Tibial artery (tissue), 4 donors: ENCODE measurements at regions not wholly inside any gene's neighbourhood (a gene's known extent, or its start where the extent isn't known, plus 50 kb on each side); places are given as distances from the start of the nearest gene placed in this dataset.

Source experiments
- DNase-seq, 2 donors: peaks; one replicate each; pipeline ENCODE4 v3.0.0-alpha.2; 2019
- H3K27ac ChIP-seq, 2 donors: fragments of 200-600 bp; sonication (generic) in 1 of 2; 1 replicate in 1 of 2; 2 replicates in 1 of 2; pipeline ENCODE4 v1.5.1; 2018 to 2019; ENCODE audit warnings: mild to moderate bottlenecking in 1 of 2
- H3K27me3 ChIP-seq, 2 donors: fragments of 200-600 bp; sonication (generic) in 1 of 2; one replicate each; pipeline versions ENCODE4 v1.5.1 to v1.6.0; 2016 to 2019
- H3K36me3 ChIP-seq, 3 donors: fragments of 200-600 bp; sonication (generic) in 2 of 3; one replicate each; pipeline ENCODE4 v1.5.1; 2016 to 2019; ENCODE audit warnings: mild to moderate bottlenecking in 2 of 3
- H3K4me1 ChIP-seq, 4 donors: fragments of 200-600 bp; sonication (generic) in 2 of 4; 1 replicate in 3 of 4; 2 replicates in 1 of 4; pipeline ENCODE4 v1.5.1; 2016 to 2019
- H3K4me3 ChIP-seq, 2 donors: fragments of 200-600 bp; sonication (generic) in 1 of 2; 1 replicate in 1 of 2; 2 replicates in 1 of 2; pipeline ENCODE4 v1.5.1; 2018 to 2019; ENCODE audit warnings: mild to moderate bottlenecking in 2 of 2
- H3K9me3 ChIP-seq, 3 donors: fragments of 200-600 bp; sonication (generic) in 1 of 3; one replicate each; pipeline ENCODE4 v1.5.1; 2016 to 2019
- intact Hi-C: fragments of 100-400 bp; cut with DNase I; formaldehyde crosslinking; loops from one replicate; pipeline ENCODE4 v1.15.0; 2023; ENCODE audit warnings: low total_unique reads
- TF ChIP-seq, protein P1 (sequence below), 2 experiments: fragments of 200-600 bp in 1 of 2; fragments of 450-650 bp in 1 of 2; IDR thresholded peaks; one replicate each; pipeline ENCODE4 v1.5.1; 2017 to 2019; ENCODE audit warnings: antibody characterized with exemption in 2 of 2, mild to moderate bottlenecking in 1 of 2, moderate library complexity in 1 of 2

GRCh38 chr15:93414576-93415231 is 325.7 kb upstream of the RGMA start:
- Histone ChIP-seq H3K36me3 (no peaks in the 10 kb centered on the region), H3K27me3 (peaks cover 0 to 4% of the 10 kb centered on the region in 2 donors), H3K4me3 (no peak overlapping the region), H3K27ac (no peak overlapping the region), H3K9me3 (no peaks in the 10 kb centered on the region), H3K4me1 (no peaks in the 10 kb centered on the region)
- intact Hi-C loops, result no loop called here
- DNase-seq, result no peak
- TF ChIP-seq, protein P1, sequence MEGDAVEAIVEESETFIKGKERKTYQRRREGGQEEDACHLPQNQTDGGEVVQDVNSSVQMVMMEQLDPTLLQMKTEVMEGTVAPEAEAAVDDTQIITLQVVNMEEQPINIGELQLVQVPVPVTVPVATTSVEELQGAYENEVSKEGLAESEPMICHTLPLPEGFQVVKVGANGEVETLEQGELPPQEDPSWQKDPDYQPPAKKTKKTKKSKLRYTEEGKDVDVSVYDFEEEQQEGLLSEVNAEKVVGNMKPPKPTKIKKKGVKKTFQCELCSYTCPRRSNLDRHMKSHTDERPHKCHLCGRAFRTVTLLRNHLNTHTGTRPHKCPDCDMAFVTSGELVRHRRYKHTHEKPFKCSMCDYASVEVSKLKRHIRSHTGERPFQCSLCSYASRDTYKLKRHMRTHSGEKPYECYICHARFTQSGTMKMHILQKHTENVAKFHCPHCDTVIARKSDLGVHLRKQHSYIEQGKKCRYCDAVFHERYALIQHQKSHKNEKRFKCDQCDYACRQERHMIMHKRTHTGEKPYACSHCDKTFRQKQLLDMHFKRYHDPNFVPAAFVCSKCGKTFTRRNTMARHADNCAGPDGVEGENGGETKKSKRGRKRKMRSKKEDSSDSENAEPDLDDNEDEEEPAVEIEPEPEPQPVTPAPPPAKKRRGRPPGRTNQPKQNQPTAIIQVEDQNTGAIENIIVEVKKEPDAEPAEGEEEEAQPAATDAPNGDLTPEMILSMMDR (IDR thresholded peaks at IDR 0.05), result no peak

DNA sequence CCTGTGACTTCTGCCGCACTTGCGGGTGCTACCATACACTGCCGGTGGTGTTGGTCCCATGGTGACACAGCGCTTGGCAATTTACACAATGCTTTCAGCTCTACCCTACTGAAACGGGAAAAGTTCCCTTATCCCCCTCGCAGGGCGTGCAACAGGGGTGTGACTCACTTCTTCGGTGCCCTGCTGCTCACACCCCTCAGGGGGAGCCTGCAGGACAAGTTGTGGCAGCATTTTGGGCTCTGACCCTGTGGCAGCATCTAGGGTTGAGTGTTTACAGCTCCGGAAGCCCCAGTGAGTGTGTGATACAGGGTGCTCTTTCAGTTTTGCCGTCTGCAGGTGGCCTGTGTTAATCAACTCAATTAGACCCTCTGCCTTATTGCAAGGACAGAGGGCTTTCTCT is 324.7 kb upstream of the RGMA start:
- Histone ChIP-seq H3K36me3 (no peaks in the 10 kb centered on the region), H3K27ac (no peak overlapping the region), H3K9me3 (no peaks in the 10 kb centered on the region), H3K4me3 (no peak overlapping the region), H3K27me3 (peaks cover 0 to 4% of the 10 kb centered on the region in 2 donors), H3K4me1 (no peaks in the 10 kb centered on the region)
- DNase-seq, result no peak
- TF ChIP-seq, protein P1 (IDR thresholded peaks at IDR 0.05), result no peak
- intact Hi-C loops, result no loop called here

DNA sequence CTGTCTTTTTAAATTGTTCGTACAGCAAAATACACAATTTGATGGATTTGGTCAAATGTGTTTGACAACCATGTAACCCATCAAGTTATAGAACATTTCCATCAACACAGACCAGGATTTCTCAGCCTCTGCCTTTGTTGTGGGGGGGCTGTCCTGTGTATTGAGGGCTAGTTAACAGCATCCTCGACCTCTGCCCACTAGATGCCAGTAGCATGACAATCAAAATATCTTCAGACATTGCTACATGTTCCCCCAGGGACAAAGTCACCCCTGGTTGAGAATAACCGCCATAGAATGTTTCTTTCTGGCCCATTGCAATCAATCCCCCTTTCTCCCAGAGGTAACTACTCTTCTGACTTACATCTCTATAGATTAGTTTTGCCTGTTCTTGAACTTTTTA is 310.1 kb upstream of the RGMA start:
- H3K4me3 ChIP-seq, result no peak overlapping the region
- no peaks in the 10 kb centered on the region for H3K4me1 ChIP-seq
- H3K9me3 ChIP-seq, result no peaks in the 10 kb centered on the region
- no peak overlapping the region for H3K27ac ChIP-seq
- DNase-seq, result no peak
- intact Hi-C loops, result no loop called here
- H3K36me3 ChIP-seq, result no peaks in the 10 kb centered on the region
- H3K27me3 ChIP-seq, result no peaks in the 10 kb centered on the region
- TF ChIP-seq, protein P1 (IDR thresholded peaks at IDR 0.05), result no peak

GRCh38 chr15:93389211-93389610 is 300.2 kb upstream of the RGMA start:
- Histone ChIP-seq H3K27me3 (no peaks in the 10 kb centered on the region), H3K36me3 (no peaks in the 10 kb centered on the region), H3K4me1 (no peaks in the 10 kb centered on the region), H3K9me3 (no peaks in the 10 kb centered on the region), H3K27ac (no peak overlapping the region), H3K4me3 (no peak overlapping the region)
- intact Hi-C loops, result no loop called here
- DNase-seq, result no peak
- TF ChIP-seq, protein P1 (IDR thresholded peaks at IDR 0.05), result no peak

DNA sequence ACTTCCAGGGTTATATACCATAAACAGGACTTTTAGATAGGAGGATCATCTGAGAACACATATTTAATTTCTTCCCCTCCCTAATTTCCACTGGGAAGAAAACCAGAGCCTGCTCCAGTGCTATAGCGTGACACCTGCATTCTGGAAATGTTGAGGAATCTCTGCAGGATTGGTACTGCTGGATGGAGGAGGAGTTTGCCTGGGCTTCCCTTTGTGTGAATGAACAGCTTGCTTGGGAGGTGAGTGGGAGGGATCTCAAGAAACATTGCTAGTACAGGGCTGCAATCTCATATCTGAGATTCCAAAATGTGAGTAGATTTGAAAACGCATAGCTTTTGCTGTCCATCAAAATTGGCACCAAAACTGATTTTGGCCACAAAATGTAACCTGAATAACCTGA is 295.9 kb upstream of the RGMA start:
- Histone ChIP-seq H3K27me3 (no peaks in the 10 kb centered on the region), H3K36me3 (no peaks in the 10 kb centered on the region), H3K4me3 (no peak overlapping the region), H3K27ac (no peak overlapping the region), H3K4me1 (no peaks in the 10 kb centered on the region), H3K9me3 (no peaks in the 10 kb centered on the region)
- no peak for DNase-seq
- intact Hi-C loops, result no loop called here
- TF ChIP-seq, protein P1 (IDR thresholded peaks at IDR 0.05), result no peak
